ENCODE measurements at regions not wholly inside any gene's neighbourhood (a gene's known extent, or its start where the extent isn't known, plus 50 kb on each side); places are given as distances from the start of the nearest gene placed in this dataset.

- Mint-ChIP-seq H3K9me3 (peaks cover 0 to 8% (median 0%) of the 10 kb centered on the region in 9 donors), H3K27me3 (peaks cover 0 to 3% (median 0%) of the 10 kb centered on the region in 5 donors), H3K36me3 (no peaks in the 10 kb centered on the region), H3K27ac (peak overlapping the region in 3 of 10 donors; percentile 17 to 58 (median 58)), H3K4me3 (no peak overlapping the region), H3K4me1 (peaks cover 18 to 33% (median 22%) of the 10 kb centered on the region in 4 donors)
- ATAC-seq (no peak), DNase-seq (no peak)
- POLR2A ChIA-PET, result no interaction called here
Observed at GRCh38 chr14:55802986-55803872, 223.2 kb downstream of the KTN1 start.

DNA sequence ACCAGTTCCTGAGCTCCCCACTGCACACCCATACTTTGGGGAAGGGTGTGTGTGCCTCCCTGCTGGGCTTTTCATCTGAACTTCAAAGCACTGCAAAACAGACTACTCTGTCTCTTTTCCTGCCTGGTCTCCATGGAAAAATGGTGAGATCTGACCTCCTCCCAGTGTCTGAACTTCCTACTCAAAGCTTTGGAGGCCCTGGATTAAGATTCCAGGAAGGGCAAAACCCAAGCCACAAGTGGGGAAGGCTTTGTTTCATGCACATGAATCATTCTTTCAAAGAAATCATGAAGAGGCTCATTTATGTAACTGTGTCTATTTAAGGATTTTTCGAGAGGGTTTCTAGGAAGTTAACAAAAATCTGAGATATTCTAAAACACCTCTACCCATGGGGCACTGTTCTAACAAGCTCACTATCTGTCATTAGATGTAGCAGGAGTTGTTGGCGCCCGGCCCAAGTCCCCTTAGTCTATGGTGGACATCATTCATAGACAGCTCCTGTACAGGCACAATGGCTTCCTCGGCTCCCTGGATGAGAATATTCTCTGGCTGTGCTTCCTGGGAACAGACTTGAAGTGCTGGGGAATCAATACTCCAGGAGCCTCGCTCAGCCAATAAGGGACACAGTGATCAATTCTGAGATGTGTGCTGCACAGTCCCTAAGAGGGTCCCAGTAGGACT is 224.0 kb downstream of the KTN1 start:
- H3K4me1 Mint-ChIP-seq, result peaks cover 18 to 33% (median 22%) of the 10 kb centered on the region in 4 donors
- H3K27ac Mint-ChIP-seq, result peak overlapping the region in 3 of 10 donors; percentile 17 to 88 (median 62)
- DNase-seq (no peak), ATAC-seq (no peak)
- no peaks in the 10 kb centered on the region for H3K36me3 Mint-ChIP-seq
- POLR2A ChIA-PET, result no interaction called here
- H3K4me3 Mint-ChIP-seq, result no peak overlapping the region
- peaks cover 0 to 8% (median 0%) of the 10 kb centered on the region in 9 donors for H3K9me3 Mint-ChIP-seq
- no peaks in the 10 kb centered on the region for H3K27me3 Mint-ChIP-seq

DNA sequence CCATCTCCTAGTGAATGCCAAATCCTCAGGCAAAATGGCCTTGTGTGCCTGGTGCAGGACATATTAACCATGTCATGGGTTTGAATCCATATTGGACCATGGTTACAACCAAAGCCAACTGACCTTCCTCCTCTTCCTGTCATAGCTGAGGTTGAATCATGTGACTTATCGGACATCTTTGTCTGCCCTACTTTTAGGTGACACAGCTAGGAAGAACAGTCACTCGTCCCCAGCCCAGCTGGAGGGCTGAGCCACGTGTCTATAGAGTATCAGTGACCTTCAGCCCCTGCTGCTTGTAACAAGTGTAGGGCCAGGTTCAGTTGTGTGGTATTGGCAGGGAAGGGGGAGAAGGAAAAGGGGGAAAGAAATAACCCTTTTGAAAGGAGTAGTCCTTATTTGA is 225.2 kb downstream of the KTN1 start:
- no peak overlapping the region for H3K4me3 Mint-ChIP-seq
- peaks cover 0 to 1% (median 0%) of the 10 kb centered on the region in 3 donors for H3K36me3 Mint-ChIP-seq
- peaks cover 18 to 33% (median 22%) of the 10 kb centered on the region in 4 donors for H3K4me1 Mint-ChIP-seq
- peak overlapping the region in 4 of 10 donors; percentile 68 to 91 (median 82) for H3K27ac Mint-ChIP-seq
- no peaks in the 10 kb centered on the region for H3K27me3 Mint-ChIP-seq
- H3K9me3 Mint-ChIP-seq, result peaks cover 0 to 8% (median 0%) of the 10 kb centered on the region in 9 donors
- POLR2A ChIA-PET, result no interaction called here
- ATAC-seq (no peak), DNase-seq (no peak)

- Mint-ChIP-seq H3K36me3 (peaks cover 0 to 5% (median 4%) of the 10 kb centered on the region in 3 donors), H3K27me3 (peaks cover 0 to 6% (median 3%) of the 10 kb centered on the region in 5 donors), H3K4me3 (peak overlapping the region; percentile 20 to 63 (median 51)), H3K9me3 (peaks cover 0 to 11% (median 2%) of the 10 kb centered on the region in 9 donors), H3K27ac (peak overlapping the region; percentile 72 to 96 (median 90)), H3K4me1 (peaks cover 18 to 33% (median 22%) of the 10 kb centered on the region in 4 donors)
- peak; percentile 40 to 89 (median 74) for DNase-seq
- ATAC-seq, result peak; percentile 86 to 90
- POLR2A ChIA-PET, result interaction anchor here (1.0 kb wide), 1 partner anchor 228 kb away, joined by 3 read pairs; no protein-coding TSS in a partner anchor
Observed at GRCh38 chr14:55807053-55807880, 227.3 kb downstream of the KTN1 start.

- POLR2A ChIA-PET, result interaction anchor here (1.0 kb wide), 1 partner anchor 229 kb away, joined by 3 read pairs; no protein-coding TSS in a partner anchor
- H3K4me1 Mint-ChIP-seq, result peaks cover 18 to 33% (median 22%) of the 10 kb centered on the region in 4 donors
Observed at GRCh38 chr14:55807881-55808379, 227.9 kb downstream of the KTN1 start.

DNA sequence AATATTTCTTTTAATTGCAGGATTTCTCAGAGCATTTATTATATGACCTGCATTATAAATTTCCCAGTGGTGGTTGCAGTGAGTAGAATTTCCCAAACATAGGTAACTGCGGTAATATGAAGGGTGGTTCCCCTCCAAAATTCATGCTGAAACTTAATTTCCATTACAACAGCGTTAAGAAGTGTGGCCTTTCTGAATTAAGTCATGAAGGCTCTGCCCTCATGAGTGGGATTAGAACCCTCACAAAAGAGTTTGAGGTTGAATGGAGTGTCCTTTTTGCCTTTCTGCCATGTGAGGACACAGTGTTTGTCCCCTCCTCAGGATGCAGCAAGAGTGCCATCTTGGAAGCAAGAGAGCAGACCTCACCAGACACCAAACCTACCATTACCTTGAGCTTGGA is 233.6 kb downstream of the KTN1 start:
- no peak overlapping the region for H3K27ac Mint-ChIP-seq
- DNase-seq, result no peak
- POLR2A ChIA-PET, result no interaction called here
- H3K36me3 Mint-ChIP-seq, result peaks cover 0 to 5% (median 4%) of the 10 kb centered on the region in 3 donors
- H3K9me3 Mint-ChIP-seq, result peaks cover 0 to 13% (median 4%) of the 10 kb centered on the region in 9 donors
- peaks cover 0 to 7% (median 0%) of the 10 kb centered on the region in 4 donors for H3K4me1 Mint-ChIP-seq
- H3K4me3 Mint-ChIP-seq, result no peak overlapping the region
- H3K27me3 Mint-ChIP-seq, result peaks cover 0 to 12% (median 7%) of the 10 kb centered on the region in 5 donors
- ATAC-seq, result no peak

More at GRCh38 chr14:55807881-55808379, 227.9 kb downstream of the KTN1 start:
- H3K36me3 Mint-ChIP-seq, result peaks cover 0 to 5% (median 4%) of the 10 kb centered on the region in 3 donors
- H3K27me3 Mint-ChIP-seq, result peaks cover 0 to 9% (median 6%) of the 10 kb centered on the region in 5 donors
- peak overlapping the region; percentile 72 to 96 (median 90) for H3K27ac Mint-ChIP-seq
- ATAC-seq, result no peak
- H3K9me3 Mint-ChIP-seq, result peaks cover 0 to 11% (median 2%) of the 10 kb centered on the region in 9 donors
- DNase-seq, result peak in 2 of 10 donors; percentile 3 to 5
- peak overlapping the region in 5 of 10 donors; percentile 42 to 62 (median 54) for H3K4me3 Mint-ChIP-seq

DNA sequence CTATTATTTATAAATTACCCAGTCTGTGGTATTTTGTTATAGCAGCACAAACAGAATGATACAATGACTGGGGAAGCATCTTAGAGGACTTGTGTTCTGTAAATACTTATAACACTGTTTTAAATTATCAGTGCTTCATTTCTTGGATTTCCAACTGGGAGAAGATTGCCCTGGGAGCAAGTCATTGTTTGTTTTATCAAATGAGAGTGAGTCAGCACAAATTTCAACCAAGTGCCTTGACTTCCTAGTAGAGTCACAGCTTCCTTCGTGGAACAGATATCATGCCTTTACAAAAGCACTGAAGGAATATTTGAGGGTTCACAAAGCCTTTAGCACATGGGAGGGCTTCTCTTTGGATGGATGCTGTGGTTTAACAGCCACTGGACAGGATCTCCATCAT is 234.1 kb downstream of the KTN1 start:
- Mint-ChIP-seq H3K4me3 (no peak overlapping the region), H3K36me3 (peaks cover 0 to 5% (median 4%) of the 10 kb centered on the region in 3 donors), H3K27ac (no peak overlapping the region), H3K4me1 (peaks cover 0 to 7% (median 0%) of the 10 kb centered on the region in 4 donors), H3K27me3 (peaks cover 0 to 12% (median 7%) of the 10 kb centered on the region in 5 donors), H3K9me3 (peaks cover 0 to 13% (median 4%) of the 10 kb centered on the region in 9 donors)
- DNase-seq, result no peak
- ATAC-seq, result no peak
- POLR2A ChIA-PET, result no interaction called here

- POLR2A ChIA-PET, result no interaction called here
- H3K27me3 Mint-ChIP-seq, result peaks cover 0 to 12% (median 7%) of the 10 kb centered on the region in 5 donors
- H3K9me3 Mint-ChIP-seq, result peaks cover 0 to 13% (median 4%) of the 10 kb centered on the region in 9 donors
- no peak overlapping the region for H3K4me3 Mint-ChIP-seq
- ATAC-seq (no peak), DNase-seq (no peak)
- H3K27ac Mint-ChIP-seq, result peak overlapping the region in 1 of 10 donors; percentile 21
- H3K4me1 Mint-ChIP-seq, result peaks cover 0 to 7% (median 0%) of the 10 kb centered on the region in 4 donors
- H3K36me3 Mint-ChIP-seq, result peaks cover 0 to 5% (median 4%) of the 10 kb centered on the region in 3 donors
Observed at GRCh38 chr14:55814873-55815272, 234.9 kb downstream of the KTN1 start.

DNA sequence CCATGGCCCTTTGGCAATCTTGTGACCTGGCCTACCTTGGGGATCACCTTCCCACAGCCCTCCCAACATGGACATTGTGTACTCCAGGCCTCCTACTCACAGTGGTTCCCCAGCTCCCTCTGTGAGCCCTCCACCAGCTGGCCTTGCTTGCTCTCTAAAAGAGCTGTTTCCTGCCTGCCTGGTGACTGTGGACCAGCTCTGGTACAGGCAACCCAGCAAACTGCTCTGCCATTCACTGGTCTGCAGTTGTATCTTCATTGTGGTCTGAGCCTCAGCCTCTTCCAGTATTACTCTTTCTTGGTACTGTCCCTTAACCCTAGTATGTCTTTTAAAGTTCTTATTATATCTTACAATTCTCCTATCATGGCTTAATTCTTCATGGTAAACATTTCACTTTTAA is 236.2 kb downstream of the KTN1 start:
- H3K36me3 Mint-ChIP-seq, result peaks cover 0 to 2% (median 0%) of the 10 kb centered on the region in 3 donors
- H3K4me3 Mint-ChIP-seq, result no peak overlapping the region
- DNase-seq, result no peak
- H3K9me3 Mint-ChIP-seq, result peaks cover 0 to 12% (median under 1%) of the 10 kb centered on the region in 9 donors
- peaks cover 0 to 7% (median 0%) of the 10 kb centered on the region in 4 donors for H3K4me1 Mint-ChIP-seq
- no peak overlapping the region for H3K27ac Mint-ChIP-seq
- no peak for ATAC-seq
- peaks cover 0 to 12% (median 4%) of the 10 kb centered on the region in 5 donors for H3K27me3 Mint-ChIP-seq
- POLR2A ChIA-PET, result no interaction called here

- Mint-ChIP-seq H3K9me3 (peaks cover 0 to 22% (median 4%) of the 10 kb centered on the region in 9 donors), H3K36me3 (no peaks in the 10 kb centered on the region), H3K27me3 (peaks cover 0 to 13% (median 4%) of the 10 kb centered on the region in 5 donors), H3K4me3 (no peak overlapping the region), H3K4me1 (peaks cover 0 to 3% (median 1%) of the 10 kb centered on the region in 4 donors), H3K27ac (no peak overlapping the region)
- POLR2A ChIA-PET, result no interaction called here
- ATAC-seq (no peak), DNase-seq (no peak)
Observed at GRCh38 chr14:55819610-55820304, 239.8 kb downstream of the KTN1 start.

DNA sequence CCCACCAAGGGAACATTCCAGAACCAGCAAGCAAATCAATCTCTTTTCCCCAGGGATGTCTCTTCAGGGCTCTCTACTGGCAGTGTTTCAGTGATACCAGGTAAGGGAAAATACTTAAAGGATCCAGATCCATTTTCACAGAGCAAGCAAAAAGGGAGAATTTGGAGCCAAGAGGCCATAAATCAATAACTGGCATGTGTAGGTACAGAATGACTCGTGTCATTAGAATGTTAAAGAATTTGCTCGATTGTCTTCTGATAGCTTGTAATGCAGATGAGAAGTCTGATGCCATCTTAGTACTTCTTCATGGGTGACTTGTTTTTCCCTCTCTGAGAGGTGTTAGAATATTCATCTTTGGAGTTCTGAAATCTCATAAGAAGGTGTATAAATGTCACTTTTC is 242.9 kb downstream of the KTN1 start:
- no peaks in the 10 kb centered on the region for H3K36me3 Mint-ChIP-seq
- H3K27me3 Mint-ChIP-seq, result peaks cover 0 to 23% (median 12%) of the 10 kb centered on the region in 5 donors
- H3K27ac Mint-ChIP-seq, result no peak overlapping the region
- no peak for DNase-seq
- no peak for ATAC-seq
- H3K9me3 Mint-ChIP-seq, result peaks cover 0 to 10% (median 2%) of the 10 kb centered on the region in 9 donors
- H3K4me1 Mint-ChIP-seq, result peaks cover 0 to 2% (median 0%) of the 10 kb centered on the region in 4 donors
- no peak overlapping the region for H3K4me3 Mint-ChIP-seq
- POLR2A ChIA-PET, result no interaction called here

Data from naive thymus-derived CD8-positive, alpha-beta T cell (primary cell).